Body of pancreas (tissue), 4 donors: ENCODE measurements at regions not wholly inside any gene's neighbourhood (a gene's known extent, or its start where the extent isn't known, plus 50 kb on each side); places are given as distances from the start of the nearest gene placed in this dataset.
"Not testable (repeated sequence)": the region's sequence is repeated elsewhere in the genome, so short reads cannot be mapped to it uniquely, and the experiment has no call there.

Experiments
- ATAC-seq: fragments of 150-250 bp; one replicate; pipeline ENCODE4 v1.9.1; 2016
- DNase-seq, 4 donors: peaks; one replicate each; pipeline ENCODE4 v3.0.0-alpha.2; 2019
- H3K27ac ChIP-seq, 4 donors: fragments of 200-600 bp; sonication (generic); 1 replicate in 3 of 4; 2 replicates in 1 of 4; pipeline versions ENCODE4 v1.5.1 to v1.6.1; 2016 to 2019; ENCODE audit warnings: mild to moderate bottlenecking in 1 of 4, mixed read lengths in 1 of 4, moderate library complexity in 1 of 4
- H3K27me3 ChIP-seq, 2 donors: fragments of 200-600 bp; sonication (generic); one replicate each; pipeline ENCODE4 v1.6.0; 2016; ENCODE audit warnings: mild to moderate bottlenecking in 1 of 2
- H3K36me3 ChIP-seq, 2 donors: fragments of 200-600 bp; sonication (generic); replicated peaks in 1 of 2; 2 replicates each; pipeline ENCODE4 v1.5.1; 2016; ENCODE audit warnings: low read depth in 2 of 2; ENCODE audit not compliant: insufficient read depth in 1 of 2
- H3K4me1 ChIP-seq: fragments of 200-600 bp; sonication (generic); one replicate; pipeline ENCODE4 v1.6.0; 2016
- H3K4me3 ChIP-seq, 2 donors: fragments of 200-600 bp; sonication (generic); 1 replicate in 1 of 2; 2 replicates in 1 of 2; pipeline ENCODE4 v1.5.1; 2016 to 2019
- H3K9me3 ChIP-seq, 3 donors: fragments of 200-600 bp; sonication (generic); 1 replicate in 2 of 3; 2 replicates in 1 of 3; pipeline ENCODE4 v1.5.1; 2016
- POLR2A ChIP-seq, 3 donors: fragments of 450-650 bp; IDR thresholded peaks; one replicate each; pipeline ENCODE4 v1.6.1; 2016; ENCODE audit warnings: antibody characterized with exemption in 3 of 3, mild to moderate bottlenecking in 2 of 3
- WGBS, 2 donors: methylation state at CpG; one replicate each; pipeline ENCODE4 v1.1.5; 2017; 5-methylcytosine and 5-hydroxymethylcytosine counted together
- intact Hi-C: fragments of 100-400 bp; cut with DNase I; formaldehyde crosslinking; loops from one replicate; pipeline ENCODE4 v1.15.1; 2023
- TF ChIP-seq, protein P1 (sequence below), 7 experiments: fragments of 450-650 bp in 4 of 7; fragments of 200-600 bp in 3 of 7; sonication (generic) in 3 of 7; IDR thresholded peaks; one replicate each; pipeline ENCODE4 v1.5.1; 2016 to 2019; ENCODE audit warnings: antibody characterized with exemption in 7 of 7

DNA sequence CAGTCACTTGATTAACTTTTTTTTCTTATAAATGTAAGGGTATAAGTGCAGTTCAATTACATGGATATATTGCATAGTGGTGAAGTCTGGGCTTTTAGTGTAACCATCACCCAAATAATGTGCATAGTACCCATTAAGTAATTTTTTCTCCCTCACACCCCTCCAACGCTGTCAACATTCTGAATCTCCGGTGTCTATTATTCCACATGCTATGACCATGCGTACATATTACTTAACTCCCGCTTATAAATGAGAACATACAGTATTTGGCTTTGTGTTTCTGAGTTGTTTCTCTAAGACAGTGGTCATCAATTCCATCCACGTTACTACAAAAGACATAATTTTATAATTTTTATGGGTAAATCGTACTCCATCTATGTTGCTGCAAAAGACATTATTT is 1191.1 kb downstream of the NCAM2 start:
- Histone ChIP-seq H3K4me3 (no peak overlapping the region), H3K4me1 (no peaks in the 10 kb centered on the region), H3K27ac (no peak overlapping the region), H3K27me3 (no peaks in the 10 kb centered on the region), H3K9me3 (no peaks in the 10 kb centered on the region), H3K36me3 (no peaks in the 10 kb centered on the region)
- TF ChIP-seq POLR2A (IDR thresholded peaks at IDR 0.05), result no peak
- TF ChIP-seq, protein P1, sequence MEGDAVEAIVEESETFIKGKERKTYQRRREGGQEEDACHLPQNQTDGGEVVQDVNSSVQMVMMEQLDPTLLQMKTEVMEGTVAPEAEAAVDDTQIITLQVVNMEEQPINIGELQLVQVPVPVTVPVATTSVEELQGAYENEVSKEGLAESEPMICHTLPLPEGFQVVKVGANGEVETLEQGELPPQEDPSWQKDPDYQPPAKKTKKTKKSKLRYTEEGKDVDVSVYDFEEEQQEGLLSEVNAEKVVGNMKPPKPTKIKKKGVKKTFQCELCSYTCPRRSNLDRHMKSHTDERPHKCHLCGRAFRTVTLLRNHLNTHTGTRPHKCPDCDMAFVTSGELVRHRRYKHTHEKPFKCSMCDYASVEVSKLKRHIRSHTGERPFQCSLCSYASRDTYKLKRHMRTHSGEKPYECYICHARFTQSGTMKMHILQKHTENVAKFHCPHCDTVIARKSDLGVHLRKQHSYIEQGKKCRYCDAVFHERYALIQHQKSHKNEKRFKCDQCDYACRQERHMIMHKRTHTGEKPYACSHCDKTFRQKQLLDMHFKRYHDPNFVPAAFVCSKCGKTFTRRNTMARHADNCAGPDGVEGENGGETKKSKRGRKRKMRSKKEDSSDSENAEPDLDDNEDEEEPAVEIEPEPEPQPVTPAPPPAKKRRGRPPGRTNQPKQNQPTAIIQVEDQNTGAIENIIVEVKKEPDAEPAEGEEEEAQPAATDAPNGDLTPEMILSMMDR (IDR thresholded peaks at IDR 0.05), result no peak
- no peak for ATAC-seq
- DNase-seq, result no peak
- WGBS, 2 donors, result 67 to 82% methylated on average over 6 of the region's 6 CpGs
- intact Hi-C loops, result no loop called here

DNA sequence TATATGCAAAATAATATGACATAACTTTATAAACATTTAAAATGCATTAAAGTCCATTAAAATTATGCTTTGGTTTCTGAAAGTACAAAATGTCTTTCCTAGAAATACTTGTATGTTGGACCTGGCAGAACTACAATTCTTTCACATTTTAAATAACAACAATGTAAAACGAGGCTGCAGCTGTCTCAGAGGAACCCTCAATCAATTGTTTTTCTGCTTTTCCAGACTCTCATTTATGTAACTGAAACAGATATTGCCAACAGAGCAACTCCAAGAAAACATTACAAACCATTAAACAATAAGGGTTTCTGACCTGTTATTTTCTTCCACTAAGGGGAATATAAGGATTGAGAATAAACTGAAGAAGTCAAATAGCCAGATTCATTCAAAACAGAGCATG is 1193.4 kb downstream of the NCAM2 start:
- intact Hi-C loops, result no loop called here
- H3K27me3 ChIP-seq, result no peaks in the 10 kb centered on the region

DNA sequence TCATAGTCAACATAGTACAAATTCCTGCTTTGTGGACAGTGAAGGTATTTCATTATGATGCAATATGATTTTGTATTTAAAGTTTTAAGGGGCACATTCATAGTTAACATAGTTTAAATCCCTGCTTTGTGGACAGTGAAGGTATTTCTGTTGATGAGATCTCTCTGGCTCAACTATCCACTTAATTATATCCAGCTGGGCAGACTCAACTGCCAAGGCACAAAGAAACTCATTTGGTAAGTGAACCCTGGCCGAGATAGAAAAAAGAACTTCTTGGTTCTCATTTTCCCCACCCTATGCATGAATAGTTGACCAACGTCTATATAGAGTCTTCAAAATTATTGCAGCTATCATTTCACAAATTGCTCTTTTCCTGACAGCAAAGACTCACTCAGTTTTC is 1194.6 kb downstream of the NCAM2 start:
- TF ChIP-seq, protein P1 (IDR thresholded peaks at IDR 0.05), result no peak
- TF ChIP-seq POLR2A (IDR thresholded peaks at IDR 0.05), result no peak
- Histone ChIP-seq H3K4me1 (no peaks in the 10 kb centered on the region), H3K4me3 (no peak overlapping the region), H3K9me3 (no peaks in the 10 kb centered on the region), H3K27ac (no peak overlapping the region), H3K36me3 (no peaks in the 10 kb centered on the region), H3K27me3 (no peaks in the 10 kb centered on the region)
- 31 to 35% methylated on average over 2 of the region's 2 CpGs for WGBS, 2 donors
- ATAC-seq (no peak), DNase-seq (no peak)
- intact Hi-C loops, result no loop called here

More for the DNA sequence above, 1193.4 kb downstream of the NCAM2 start:
- Histone ChIP-seq H3K4me1 (no peaks in the 10 kb centered on the region), H3K9me3 (no peaks in the 10 kb centered on the region), H3K4me3 (no peak overlapping the region), H3K27ac (no peak overlapping the region), H3K36me3 (no peaks in the 10 kb centered on the region)
- DNase-seq (no peak), ATAC-seq (no peak)
- TF ChIP-seq, protein P1 (IDR thresholded peaks at IDR 0.05), result no peak
- no peak for TF ChIP-seq POLR2A (IDR thresholded peaks at IDR 0.05)
- 25 to 33% methylated on average over 1 of the region's 1 CpG for WGBS, 2 donors

DNA sequence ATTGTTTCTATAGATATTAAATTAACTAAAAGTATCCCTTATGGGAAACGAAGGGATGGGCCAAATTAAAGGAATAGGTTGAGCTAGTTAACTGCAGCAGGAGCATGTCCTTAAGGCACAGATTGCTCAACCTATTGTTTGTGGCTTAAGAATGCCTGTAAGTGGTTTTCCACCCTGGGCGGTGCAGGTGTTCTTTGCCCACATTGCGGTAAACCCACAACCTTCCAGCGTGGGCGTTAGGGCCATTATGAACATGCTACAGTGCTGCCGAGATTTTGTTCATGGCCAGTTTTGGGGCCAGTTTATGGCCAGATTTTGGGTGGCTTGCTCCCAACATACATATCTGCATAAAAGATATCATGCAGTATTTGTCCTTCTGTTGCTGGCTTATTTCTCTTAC is 1196.8 kb downstream of the NCAM2 start:
- WGBS, 2 donors, result 66% methylated on average over 6 of the region's 6 CpGs
- H3K4me1 ChIP-seq, H3K9me3 ChIP-seq, H3K4me3 ChIP-seq, ATAC-seq, H3K27ac ChIP-seq, H3K27me3 ChIP-seq, DNase-seq, intact Hi-C loops, H3K36me3 ChIP-seq: not testable (repeated sequence)

DNA sequence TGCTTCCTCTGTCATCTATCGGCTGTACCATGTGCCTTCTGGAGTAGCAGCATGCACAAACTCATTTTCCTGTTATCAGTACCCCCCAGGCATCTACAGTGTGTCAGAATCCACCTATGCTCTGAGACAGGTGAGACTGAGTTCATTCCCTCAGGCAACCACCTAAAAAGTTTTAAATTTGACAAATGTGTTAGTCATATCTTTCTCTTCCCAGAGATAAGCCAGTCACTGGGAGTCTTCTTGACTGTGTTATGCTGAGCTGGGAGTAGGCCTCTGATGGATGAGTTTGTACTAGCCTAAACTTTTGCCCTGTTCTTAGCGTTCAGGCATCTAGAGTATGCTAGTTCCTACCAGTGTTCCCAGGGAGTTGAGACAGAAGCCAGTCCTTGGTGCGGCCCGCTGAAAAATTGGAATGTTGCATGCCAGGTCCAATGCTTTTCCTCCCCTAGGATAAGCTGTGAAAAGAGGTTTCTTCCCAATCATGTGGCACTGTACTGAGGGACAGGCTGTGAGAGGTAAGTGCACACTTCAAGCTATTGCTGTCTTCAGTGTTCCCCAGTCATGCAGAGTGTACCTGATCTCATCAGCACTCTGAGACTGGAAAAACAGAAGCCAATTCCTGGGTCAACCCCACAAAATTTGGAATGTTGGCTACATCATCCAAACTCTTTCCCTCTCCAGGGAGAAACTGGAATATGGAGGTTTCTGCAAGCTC is 1202.3 kb downstream of the NCAM2 start:
- H3K4me1 ChIP-seq, result no peaks in the 10 kb centered on the region
- intact Hi-C loops, result no loop called here
- H3K4me3 ChIP-seq, result no peak overlapping the region
- DNase-seq (no peak), ATAC-seq (no peak)
- H3K36me3 ChIP-seq, result no peaks in the 10 kb centered on the region
- no peaks in the 10 kb centered on the region for H3K9me3 ChIP-seq
- H3K27ac ChIP-seq, result no peak overlapping the region
- WGBS, 2 donors, result 51 to 62% methylated on average over 4 of the region's 4 CpGs
- TF ChIP-seq, protein P1 (IDR thresholded peaks at IDR 0.05), result no peak
- TF ChIP-seq POLR2A (IDR thresholded peaks at IDR 0.05), result no peak
- no peaks in the 10 kb centered on the region for H3K27me3 ChIP-seq
